ENCODE measurements at regions not wholly inside any gene's neighbourhood (a gene's known extent, or its start where the extent isn't known, plus 50 kb on each side); places are given as distances from the start of the nearest gene placed in this dataset.

DNA sequence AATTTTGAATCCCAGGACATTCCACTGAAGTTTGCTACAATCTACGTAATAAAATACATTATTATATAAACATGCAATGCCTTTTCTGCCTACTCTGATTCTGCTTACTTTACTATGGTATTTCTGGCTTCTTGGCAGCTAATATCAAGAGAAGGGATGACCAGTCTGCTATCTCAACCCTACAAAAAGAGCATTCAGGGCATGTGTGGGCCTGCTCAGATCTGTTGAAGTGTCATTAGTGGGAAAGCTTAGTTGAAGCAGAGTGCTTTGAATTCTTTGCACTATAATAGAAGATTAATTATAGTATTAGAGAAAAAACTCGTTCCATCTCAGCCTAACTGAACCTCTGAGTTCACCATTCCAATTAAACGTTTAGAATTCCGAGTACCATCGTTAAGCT lies 339.5 kb upstream of the ISL1 start:
- Mint-ChIP-seq H3K27ac (no peak overlapping the region), H3K27me3 (ENCODE audit: low read depth) (no peaks in the 10 kb centered on the region; the same call in 1 of the 2 replicates), H3K9me3 (no peaks in the 10 kb centered on the region), H3K4me1 (peaks cover 4% of the 10 kb centered on the region in 2 experiments; a peak in 3 of 4 replicates), H3K36me3 (ENCODE audit: insufficient read depth in 1 of 3, low read depth in 3 of 3) (no peaks in the 10 kb centered on the region; a peak in 1 of 7 replicates), H3K4me3 (no peak overlapping the region)
- H3K9me3 ChIP-seq (ENCODE audit: control insufficient read depth, low read depth, low read length) = no peaks in the 10 kb centered on the region
- no peak overlapping the region for H3K23ac ChIP-seq (ENCODE audit: insufficient read length, low read depth, low read length)
- H3K4me2 ChIP-seq (ENCODE audit: insufficient read depth, insufficient read length, low read length) = no peak overlapping the region
- no peaks in the 10 kb centered on the region for H4K20me1 ChIP-seq (ENCODE audit: control insufficient read depth, insufficient read depth, insufficient read length)
- no peak overlapping the region for H2BK12ac ChIP-seq (ENCODE audit: insufficient read length, low read depth, low read length)
- no peak overlapping the region for H2AFZ ChIP-seq (ENCODE audit: low read length)
- no peak overlapping the region for H3T11ph ChIP-seq (ENCODE audit: low read length)
- no peak overlapping the region for H3K27ac ChIP-seq (ENCODE audit: insufficient read length, low read depth, low read length)
- no peak overlapping the region for H3K4ac ChIP-seq (ENCODE audit: low read depth, low read length)
- no peak overlapping the region for H3K14ac ChIP-seq (ENCODE audit: insufficient read depth, low read length)
- no peak overlapping the region for H2BK5ac ChIP-seq (ENCODE audit: insufficient read length, low read length)
- no peak overlapping the region for H3K18ac ChIP-seq (ENCODE audit: insufficient read length, low read depth, low read length)
- no peak overlapping the region for H2BK20ac ChIP-seq (ENCODE audit: low read depth, low read length, poor library complexity, severe bottlenecking)
- no peak overlapping the region for H4K91ac ChIP-seq (ENCODE audit: insufficient read length, low read depth, low read length)
- no peak for TF ChIP-seq CTCF (conservative IDR thresholded peaks at IDR 0.05)
- H2BK15ac ChIP-seq (ENCODE audit: low read depth, low read length) = no peak overlapping the region
- DNase-seq = no peak
- H2AK5ac ChIP-seq (ENCODE audit: insufficient read length, low read length) = no peak overlapping the region
- H3K23me2 ChIP-seq (ENCODE audit: insufficient read length, low read depth, low read length, poor library complexity, severe bottlenecking) = no peaks in the 10 kb centered on the region
- no peak overlapping the region for H4K5ac ChIP-seq (ENCODE audit: insufficient read length, low read depth, low read length)
- no peaks in the 10 kb centered on the region for H3K4me1 ChIP-seq (ENCODE audit: insufficient read depth, low read length)
- no peak overlapping the region for H3K9ac ChIP-seq (ENCODE audit: extremely low read depth, insufficient read length, low read length)
- no peaks in the 10 kb centered on the region for H3K79me2 ChIP-seq (ENCODE audit: insufficient read depth, low read length)
- no peak overlapping the region for H2BK120ac ChIP-seq (ENCODE audit: low read depth, low read length, poor library complexity, severe bottlenecking)
- H3K56ac ChIP-seq (ENCODE audit: insufficient read length, low read depth, low read length) = no peak overlapping the region
- H3K27me3 ChIP-seq (ENCODE audit: insufficient read depth, low read length) = no peaks in the 10 kb centered on the region
- no peaks in the 10 kb centered on the region for H3K79me1 ChIP-seq (ENCODE audit: insufficient read depth, low read depth, low read length, poor library complexity, severe bottlenecking)
- no peak overlapping the region for H4K8ac ChIP-seq (replicated peaks; ENCODE audit: insufficient read length, low read depth, low read length)
- no CpG with 5 or more reads among the region's 5 CpGs for WGBS (ENCODE audit: extremely low coverage, insufficient read length, low lambda C conversion rate)
